IMR-90 (cell line): ENCODE measurements at regions not wholly inside any gene's neighbourhood (a gene's known extent, or its start where the extent isn't known, plus 50 kb on each side); places are given as distances from the start of the nearest gene placed in this dataset.

Source experiments
- BHLHE40 ChIP-seq: fragments of 150-350 bp; IDR thresholded peaks from 2 replicates; pipeline ENCODE4 v1.6.1; 2016; ENCODE audit warnings: mild to moderate bottlenecking, low read depth, low read length
- CEBPB ChIP-seq: IDR thresholded peaks from 2 replicates; pipeline ENCODE4 v1.6.1; 2012; ENCODE audit warnings: low read depth, low read length, improper control_type of control experiment
- FOS ChIP-seq: fragments of 150-350 bp; IDR thresholded peaks from 2 replicates; pipeline ENCODE4 v1.6.1; 2016; ENCODE audit warnings: low read depth, low read length
- POLR2A ChIP-seq: IDR thresholded peaks from 2 replicates; pipeline ENCODE4 v1.6.1; 2012; ENCODE audit warnings: mild to moderate bottlenecking, low read depth, low read length
- RAD21 ChIP-seq: IDR thresholded peaks from 2 replicates; pipeline ENCODE4 v1.6.1; 2012; ENCODE audit warnings: low read length, improper control_type of control experiment
- TF ChIP-seq, protein P1 (sequence below): conservative IDR thresholded peaks from 2 replicates; pipeline ENCODE4 v1.5.1; 2012; ENCODE audit warnings: mild to moderate bottlenecking, low read depth, low read length, improper control_type of control experiment
- TF ChIP-seq, protein P2 (sequence below): fragments of 150-350 bp; IDR thresholded peaks from 2 replicates; pipeline ENCODE4 v1.6.1; 2016; ENCODE audit warnings: low read depth, mild to moderate bottlenecking, low read length, moderate library complexity, borderline replicate concordance

DNA sequence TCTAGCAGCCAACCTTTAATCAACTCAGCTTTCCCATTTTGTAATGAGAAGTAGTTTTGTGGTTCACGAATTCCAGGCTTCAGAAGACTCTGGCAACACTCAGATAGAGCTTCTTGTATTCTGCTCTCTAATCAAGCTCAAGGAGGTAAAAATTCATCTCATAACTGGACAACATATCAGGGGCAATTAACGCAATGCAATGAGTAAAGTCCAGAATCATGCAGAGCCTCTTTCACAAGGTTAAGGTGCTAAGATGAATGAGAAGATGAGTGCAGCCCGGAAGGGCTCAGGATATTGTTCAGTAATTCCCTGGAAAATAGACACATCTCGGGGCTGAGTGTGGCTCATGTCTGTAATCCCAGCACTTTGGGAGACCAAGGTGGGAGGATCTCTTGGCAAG, 527.7 kb downstream of the SOX11 start:
- TF ChIP-seq, protein P1, sequence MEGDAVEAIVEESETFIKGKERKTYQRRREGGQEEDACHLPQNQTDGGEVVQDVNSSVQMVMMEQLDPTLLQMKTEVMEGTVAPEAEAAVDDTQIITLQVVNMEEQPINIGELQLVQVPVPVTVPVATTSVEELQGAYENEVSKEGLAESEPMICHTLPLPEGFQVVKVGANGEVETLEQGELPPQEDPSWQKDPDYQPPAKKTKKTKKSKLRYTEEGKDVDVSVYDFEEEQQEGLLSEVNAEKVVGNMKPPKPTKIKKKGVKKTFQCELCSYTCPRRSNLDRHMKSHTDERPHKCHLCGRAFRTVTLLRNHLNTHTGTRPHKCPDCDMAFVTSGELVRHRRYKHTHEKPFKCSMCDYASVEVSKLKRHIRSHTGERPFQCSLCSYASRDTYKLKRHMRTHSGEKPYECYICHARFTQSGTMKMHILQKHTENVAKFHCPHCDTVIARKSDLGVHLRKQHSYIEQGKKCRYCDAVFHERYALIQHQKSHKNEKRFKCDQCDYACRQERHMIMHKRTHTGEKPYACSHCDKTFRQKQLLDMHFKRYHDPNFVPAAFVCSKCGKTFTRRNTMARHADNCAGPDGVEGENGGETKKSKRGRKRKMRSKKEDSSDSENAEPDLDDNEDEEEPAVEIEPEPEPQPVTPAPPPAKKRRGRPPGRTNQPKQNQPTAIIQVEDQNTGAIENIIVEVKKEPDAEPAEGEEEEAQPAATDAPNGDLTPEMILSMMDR, result no peak
- TF ChIP-seq POLR2A, result no peak
- no peak for TF ChIP-seq RAD21
- TF ChIP-seq BHLHE40, result no peak
- TF ChIP-seq FOS, result no peak
- no peak for TF ChIP-seq CEBPB
- TF ChIP-seq, protein P2, sequence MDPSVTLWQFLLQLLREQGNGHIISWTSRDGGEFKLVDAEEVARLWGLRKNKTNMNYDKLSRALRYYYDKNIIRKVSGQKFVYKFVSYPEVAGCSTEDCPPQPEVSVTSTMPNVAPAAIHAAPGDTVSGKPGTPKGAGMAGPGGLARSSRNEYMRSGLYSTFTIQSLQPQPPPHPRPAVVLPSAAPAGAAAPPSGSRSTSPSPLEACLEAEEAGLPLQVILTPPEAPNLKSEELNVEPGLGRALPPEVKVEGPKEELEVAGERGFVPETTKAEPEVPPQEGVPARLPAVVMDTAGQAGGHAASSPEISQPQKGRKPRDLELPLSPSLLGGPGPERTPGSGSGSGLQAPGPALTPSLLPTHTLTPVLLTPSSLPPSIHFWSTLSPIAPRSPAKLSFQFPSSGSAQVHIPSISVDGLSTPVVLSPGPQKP, result no peak
